HEK293 (cell line): ENCODE measurements at regions not wholly inside any gene's neighbourhood (a gene's known extent, or its start where the extent isn't known, plus 50 kb on each side); places are given as distances from the start of the nearest gene placed in this dataset.

Experiments
- CTCF ChIA-PET: fragments of 350-600 bp; formaldehyde crosslinking; extraction: SDS; loops from one replicate; lab custom pipeline; 2021; ENCODE audit warnings: antibody characterized with exemption; lab: Yijun Ruan, JAX
- POLR2A ChIA-PET: fragments of 300-600 bp; formaldehyde crosslinking; extraction: SDS; loops from one replicate; lab custom pipeline; 2020; ENCODE audit warnings: antibody characterized with exemption, inconsistent platforms; lab: Yijun Ruan, JAX
- H3K27ac ChIP-seq: fragments of 200-500 bp; sonication (Bioruptor generic); 2 replicates; pipeline ENCODE4 v1.5.1; 2014; ENCODE audit warnings: low read depth, low read length, control low read depth, inconsistent platforms; ENCODE audit errors: extremely low read depth
- H3K36me3 ChIP-seq, 2 experiments: fragments of 200-500 bp in 1 of 2; sonication (Bioruptor generic) in 1 of 2; 1 replicate in 1 of 2; 2 replicates in 1 of 2; pipeline ENCODE4 v1.5.1; 2014 to 2017; ENCODE audit warnings: inconsistent platforms in 2 of 2, low read length in 2 of 2; ENCODE audit not compliant: control insufficient read depth in 2 of 2, insufficient read depth in 1 of 2
- H3K4me1 ChIP-seq: fragments of 200-500 bp; sonication (Bioruptor generic); 2 replicates; pipeline ENCODE4 v1.5.1; 2014; ENCODE audit warnings: mild to moderate bottlenecking, low read length, inconsistent platforms; ENCODE audit not compliant: control insufficient read depth, insufficient read depth
- H3K4me3 ChIP-seq: 2 replicates; pipeline ENCODE4 v1.5.1; 2011; ENCODE audit warnings: low read depth, mild to moderate bottlenecking, control low read depth, low read length, moderate library complexity
- H3K9me3 ChIP-seq: fragments of 200-500 bp; sonication (Bioruptor generic); 2 replicates; pipeline ENCODE4 v1.5.1; 2014; ENCODE audit warnings: low read depth, low read length, inconsistent platforms; ENCODE audit not compliant: control insufficient read depth, insufficient read depth
- BCL11B ChIP-seq: fragments of 450-650 bp; formaldehyde crosslinking; IDR thresholded peaks from 2 replicates; pipeline ENCODE4 v1.5.1; 2016; ENCODE audit warnings: low read depth, missing biosample characterization, missing genetic modification characterization
- EGR2 ChIP-seq: fragments of 450-650 bp; formaldehyde crosslinking; IDR thresholded peaks from 2 replicates; pipeline ENCODE4 v1.5.1; 2016; ENCODE audit warnings: low read depth, missing biosample characterization, missing genetic modification characterization
- PRDM10 ChIP-seq: fragments of 450-650 bp; formaldehyde crosslinking; IDR thresholded peaks from 2 replicates; pipeline ENCODE4 v1.5.1; 2016; ENCODE audit warnings: missing biosample characterization, missing genetic modification characterization
- SP2 ChIP-seq: fragments of 450-650 bp; formaldehyde crosslinking; IDR thresholded peaks from 2 replicates; pipeline ENCODE4 v1.5.1; 2016; ENCODE audit warnings: missing biosample characterization, missing genetic modification characterization
- TRIM28 ChIP-seq: IDR thresholded peaks from 2 replicates; pipeline ENCODE4 v1.6.1; 2011; ENCODE audit warnings: low read length, control low read depth, borderline replicate concordance
- WT1 ChIP-seq: fragments of 450-650 bp; formaldehyde crosslinking; IDR thresholded peaks from 2 replicates; pipeline ENCODE4 v1.5.1; 2016; ENCODE audit warnings: missing biosample characterization, missing genetic modification characterization
- ZFP37 ChIP-seq: fragments of 450-650 bp; formaldehyde crosslinking; IDR thresholded peaks from 2 replicates; pipeline ENCODE4 v1.5.1; 2016; ENCODE audit warnings: missing biosample characterization, missing genetic modification characterization
- ZFP69B ChIP-seq: fragments of 450-650 bp; formaldehyde crosslinking; IDR thresholded peaks from 2 replicates; pipeline ENCODE4 v1.5.1; 2016; ENCODE audit warnings: missing biosample characterization, missing genetic modification characterization
- ZIC2 ChIP-seq: fragments of 450-650 bp; formaldehyde crosslinking; IDR thresholded peaks from 2 replicates; pipeline ENCODE4 v1.5.1; 2016; ENCODE audit warnings: missing biosample characterization, missing genetic modification characterization
- ZNF132 ChIP-seq: fragments of 450-650 bp; formaldehyde crosslinking; IDR thresholded peaks from 2 replicates; pipeline ENCODE4 v1.5.1; 2017; ENCODE audit warnings: missing biosample characterization, missing genetic modification characterization, borderline replicate concordance
- ZNF133 ChIP-seq: fragments of 450-650 bp; formaldehyde crosslinking; IDR thresholded peaks from 2 replicates; pipeline ENCODE4 v1.5.1; 2016; ENCODE audit warnings: missing biosample characterization, missing genetic modification characterization
- ZNF16 ChIP-seq: fragments of 450-650 bp; formaldehyde crosslinking; IDR thresholded peaks from 2 replicates; pipeline ENCODE4 v1.5.1; 2016; ENCODE audit warnings: low read depth, missing biosample characterization, missing genetic modification characterization
- ZNF202 ChIP-seq: fragments of 450-650 bp; formaldehyde crosslinking; IDR thresholded peaks from 2 replicates; pipeline ENCODE4 v1.5.1; 2016; ENCODE audit warnings: missing biosample characterization, missing genetic modification characterization, borderline replicate concordance
- ZNF221 ChIP-seq: fragments of 450-650 bp; formaldehyde crosslinking; IDR thresholded peaks from 2 replicates; pipeline ENCODE4 v1.5.1; 2017; ENCODE audit warnings: missing biosample characterization, missing genetic modification characterization, borderline replicate concordance
- ZNF23 ChIP-seq: fragments of 450-650 bp; formaldehyde crosslinking; IDR thresholded peaks from 2 replicates; pipeline ENCODE4 v1.5.1; 2016; ENCODE audit warnings: missing biosample characterization, missing genetic modification characterization, borderline replicate concordance
- ZNF292 ChIP-seq: fragments of 450-650 bp; formaldehyde crosslinking; IDR thresholded peaks from 2 replicates; pipeline ENCODE4 v1.5.1; 2016; ENCODE audit warnings: low read depth, missing biosample characterization, missing genetic modification characterization, borderline replicate concordance
- ZNF404 ChIP-seq: fragments of 450-650 bp; formaldehyde crosslinking; IDR thresholded peaks from 2 replicates; pipeline ENCODE4 v1.5.1; 2017; ENCODE audit warnings: missing biosample characterization, missing genetic modification characterization
- ZNF426 ChIP-seq: fragments of 450-650 bp; formaldehyde crosslinking; IDR thresholded peaks from 2 replicates; pipeline ENCODE4 v1.5.1; 2017; ENCODE audit warnings: missing biosample characterization, missing genetic modification characterization, mild to moderate bottlenecking, inconsistent platforms, moderate library complexity
- ZNF555 ChIP-seq: fragments of 450-650 bp; formaldehyde crosslinking; conservative IDR thresholded peaks from 2 replicates; pipeline ENCODE4 v1.5.1; 2017; ENCODE audit warnings: missing biosample characterization, mild to moderate bottlenecking, missing genetic modification characterization, inconsistent platforms
- ZNF623 ChIP-seq: fragments of 450-650 bp; formaldehyde crosslinking; IDR thresholded peaks from 2 replicates; pipeline ENCODE4 v1.5.1; 2016; ENCODE audit warnings: missing biosample characterization, missing genetic modification characterization
- ZNF707 ChIP-seq: fragments of 450-650 bp; formaldehyde crosslinking; IDR thresholded peaks from 2 replicates; pipeline ENCODE4 v1.5.1; 2016; ENCODE audit warnings: missing biosample characterization, missing genetic modification characterization
- ZNF76 ChIP-seq: fragments of 450-650 bp; formaldehyde crosslinking; IDR thresholded peaks from 2 replicates; pipeline ENCODE4; 2016; ENCODE audit warnings: low read depth, missing biosample characterization, missing genetic modification characterization, borderline replicate concordance
- ZNF768 ChIP-seq: fragments of 450-650 bp; formaldehyde crosslinking; IDR thresholded peaks from 2 replicates; pipeline ENCODE4 v1.5.1; 2018; ENCODE audit warnings: missing biosample characterization, mild to moderate bottlenecking, missing genetic modification characterization
- ZXDB ChIP-seq: fragments of 450-650 bp; formaldehyde crosslinking; IDR thresholded peaks from 2 replicates; pipeline ENCODE4 v1.5.1; 2016; ENCODE audit warnings: missing biosample characterization, missing genetic modification characterization
- TF ChIP-seq, protein P1 (sequence below): fragments of 450-650 bp; formaldehyde crosslinking; IDR thresholded peaks from 2 replicates; pipeline ENCODE4 v1.5.1; 2016; ENCODE audit warnings: missing biosample characterization, missing genetic modification characterization, borderline replicate concordance
- TF ChIP-seq, protein P2 (sequence below): fragments of 450-650 bp; formaldehyde crosslinking; IDR thresholded peaks from 2 replicates; pipeline ENCODE4 v1.5.1; 2016; ENCODE audit warnings: missing biosample characterization, missing genetic modification characterization

DNA sequence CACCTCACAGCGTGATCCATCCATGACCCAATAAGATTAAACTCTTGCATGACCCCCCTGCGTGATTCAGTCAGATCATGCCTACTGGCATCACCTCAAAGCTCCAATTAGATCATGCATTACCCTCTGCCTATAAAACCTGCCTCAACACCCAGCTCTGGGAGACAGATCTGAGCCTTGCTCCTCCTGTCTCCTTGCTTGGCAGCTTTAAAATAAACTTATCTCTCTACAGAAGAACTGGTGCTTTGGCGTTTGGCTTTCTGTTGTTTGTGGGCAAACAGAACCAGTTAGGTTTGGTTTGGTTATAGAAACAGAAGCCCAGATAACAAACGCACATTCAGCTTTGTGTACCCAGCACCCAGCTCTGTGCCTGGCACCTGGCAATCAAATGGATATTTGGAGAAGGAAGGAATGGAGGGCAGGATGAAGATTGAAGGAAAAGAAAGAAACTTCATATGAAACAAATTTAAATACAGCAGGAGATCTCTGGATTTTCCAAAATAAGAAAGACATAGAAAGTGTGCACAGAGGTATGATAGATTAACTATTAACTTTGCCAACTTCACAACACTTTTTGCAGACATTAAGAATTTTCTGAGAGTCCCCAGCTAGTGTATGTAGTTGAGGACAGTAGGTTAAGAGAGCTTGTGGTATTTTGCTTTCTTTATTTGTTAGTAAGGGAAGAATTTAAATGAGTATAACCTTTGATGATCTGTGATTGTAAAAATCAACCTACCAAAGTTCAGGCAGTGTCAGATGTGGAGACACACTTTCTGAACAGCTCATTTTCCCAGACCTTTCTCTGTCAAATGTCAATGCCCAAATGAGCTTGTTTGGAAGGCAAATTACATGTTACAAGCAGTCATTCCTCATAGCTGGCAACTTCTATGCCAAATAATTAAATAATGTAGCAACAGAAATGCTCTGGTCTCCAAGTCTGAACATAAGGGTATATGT lies 102.1 kb upstream of the ASTN2 start:
- Histone ChIP-seq H3K4me3 (no peak overlapping the region), H3K4me1 (no peaks in the 10 kb centered on the region), H3K9me3 (no peaks in the 10 kb centered on the region), H3K27ac (no peak overlapping the region), H3K36me3 (no peaks in the 10 kb centered on the region)
- ChIA-PET POLR2A (no interaction called here), CTCF (interaction anchor here (0.6 to 1.4 kb wide), 3 partner anchors 30 to 1323 kb away, joined by 3 to 7 read pairs (median 3); no protein-coding TSS in a partner anchor)
- TF ChIP-seq ZFP69B (tag by site-specific recombination), result no peak
- TF ChIP-seq BCL11B, result no peak
- no peak for TF ChIP-seq ZNF555
- TF ChIP-seq ZNF707, result no peak
- TF ChIP-seq ZNF623 (tag by site-specific recombination), result no peak
- no peak for TF ChIP-seq ZNF426 (tag by site-specific recombination)
- TF ChIP-seq, protein P1, sequence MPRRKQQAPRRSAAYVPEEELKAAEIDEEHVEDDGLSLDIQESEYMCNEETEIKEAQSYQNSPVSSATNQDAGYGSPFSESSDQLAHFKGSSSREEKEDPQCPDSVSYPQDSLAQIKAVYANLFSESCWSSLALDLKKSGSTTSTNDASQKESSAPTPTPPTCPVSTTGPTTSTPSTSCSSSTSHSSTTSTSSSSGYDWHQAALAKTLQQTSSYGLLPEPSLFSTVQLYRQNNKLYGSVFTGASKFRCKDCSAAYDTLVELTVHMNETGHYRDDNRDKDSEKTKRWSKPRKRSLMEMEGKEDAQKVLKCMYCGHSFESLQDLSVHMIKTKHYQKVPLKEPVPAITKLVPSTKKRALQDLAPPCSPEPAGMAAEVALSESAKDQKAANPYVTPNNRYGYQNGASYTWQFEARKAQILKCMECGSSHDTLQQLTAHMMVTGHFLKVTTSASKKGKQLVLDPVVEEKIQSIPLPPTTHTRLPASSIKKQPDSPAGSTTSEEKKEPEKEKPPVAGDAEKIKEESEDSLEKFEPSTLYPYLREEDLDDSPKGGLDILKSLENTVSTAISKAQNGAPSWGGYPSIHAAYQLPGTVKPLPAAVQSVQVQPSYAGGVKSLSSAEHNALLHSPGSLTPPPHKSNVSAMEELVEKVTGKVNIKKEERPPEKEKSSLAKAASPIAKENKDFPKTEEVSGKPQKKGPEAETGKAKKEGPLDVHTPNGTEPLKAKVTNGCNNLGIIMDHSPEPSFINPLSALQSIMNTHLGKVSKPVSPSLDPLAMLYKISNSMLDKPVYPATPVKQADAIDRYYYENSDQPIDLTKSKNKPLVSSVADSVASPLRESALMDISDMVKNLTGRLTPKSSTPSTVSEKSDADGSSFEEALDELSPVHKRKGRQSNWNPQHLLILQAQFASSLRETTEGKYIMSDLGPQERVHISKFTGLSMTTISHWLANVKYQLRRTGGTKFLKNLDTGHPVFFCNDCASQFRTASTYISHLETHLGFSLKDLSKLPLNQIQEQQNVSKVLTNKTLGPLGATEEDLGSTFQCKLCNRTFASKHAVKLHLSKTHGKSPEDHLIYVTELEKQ (tag by site-specific recombination), result no peak
- no peak for TF ChIP-seq ZFP37 (tag by site-specific recombination)
- no peak for TF ChIP-seq ZNF132 (tag by site-specific recombination)
- no peak for TF ChIP-seq ZNF76 (tag by site-specific recombination)
- TF ChIP-seq ZXDB (tag by site-specific recombination), result no peak
- no peak for TF ChIP-seq PRDM10 (tag by site-specific recombination)
- no peak for TF ChIP-seq SP2 (tag by site-specific recombination)
- TF ChIP-seq, all 188 proteins: peak for 0

DNA sequence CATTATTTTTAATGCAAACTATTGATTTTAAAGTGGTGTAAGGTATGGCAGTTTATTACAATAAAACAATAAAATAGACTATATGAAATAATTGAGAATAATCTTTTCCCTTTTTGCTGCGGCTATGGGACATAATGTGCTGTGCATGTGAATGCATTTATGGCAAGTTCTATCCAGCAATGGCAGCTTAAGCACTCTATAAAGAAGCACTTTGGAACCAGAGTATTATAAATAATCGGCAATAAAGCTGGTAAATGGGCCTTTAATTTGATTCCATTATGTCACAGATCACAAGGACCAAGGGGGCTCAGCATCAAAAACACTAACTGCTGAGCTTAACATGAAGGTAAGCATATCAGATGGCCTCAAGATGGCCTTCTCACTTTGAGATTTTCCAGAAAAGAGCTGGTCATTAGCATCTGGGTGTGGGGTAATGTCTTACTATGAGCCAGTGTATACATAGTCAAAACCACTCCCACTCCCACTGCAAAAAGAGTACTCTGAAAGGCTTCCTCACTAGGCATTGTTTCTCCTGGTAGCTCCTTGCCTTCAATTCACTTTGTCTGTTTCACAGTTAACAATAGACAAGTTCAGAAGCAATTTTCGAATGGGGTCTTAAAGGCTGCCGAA lies 97.1 kb upstream of the ASTN2 start:
- Histone ChIP-seq H3K27ac (no peak overlapping the region), H3K36me3 (no peaks in the 10 kb centered on the region), H3K9me3 (no peaks in the 10 kb centered on the region), H3K4me3 (no peak overlapping the region), H3K4me1 (no peaks in the 10 kb centered on the region)
- ChIA-PET CTCF (interaction anchor here (1.2 kb wide), 1 partner anchor 25 kb away, joined by 3 read pairs; no protein-coding TSS in a partner anchor), POLR2A (no interaction called here)
- TF ChIP-seq TRIM28 (no peak), ZNF768 (tag by site-specific recombination) (no peak), ZNF404 (tag by site-specific recombination) (no peak), WT1 (tag by site-specific recombination) (no peak), ZNF202 (tag by site-specific recombination) (no peak), ZNF221 (tag by site-specific recombination) (no peak), ZIC2 (tag by site-specific recombination) (no peak), ZNF23 (tag by site-specific recombination) (no peak), EGR2 (tag by site-specific recombination) (no peak), ZNF292 (tag by site-specific recombination) (no peak), ZNF133 (tag by site-specific recombination) (no peak), ZNF16 (no peak)
- TF ChIP-seq, protein P2, sequence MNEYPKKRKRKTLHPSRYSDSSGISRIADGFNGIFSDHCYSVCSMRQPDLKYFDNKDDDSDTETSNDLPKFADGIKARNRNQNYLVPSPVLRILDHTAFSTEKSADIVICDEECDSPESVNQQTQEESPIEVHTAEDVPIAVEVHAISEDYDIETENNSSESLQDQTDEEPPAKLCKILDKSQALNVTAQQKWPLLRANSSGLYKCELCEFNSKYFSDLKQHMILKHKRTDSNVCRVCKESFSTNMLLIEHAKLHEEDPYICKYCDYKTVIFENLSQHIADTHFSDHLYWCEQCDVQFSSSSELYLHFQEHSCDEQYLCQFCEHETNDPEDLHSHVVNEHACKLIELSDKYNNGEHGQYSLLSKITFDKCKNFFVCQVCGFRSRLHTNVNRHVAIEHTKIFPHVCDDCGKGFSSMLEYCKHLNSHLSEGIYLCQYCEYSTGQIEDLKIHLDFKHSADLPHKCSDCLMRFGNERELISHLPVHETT (tag by site-specific recombination), result no peak
